ENCODE measurements at regions not wholly inside any gene's neighbourhood (a gene's known extent, or its start where the extent isn't known, plus 50 kb on each side); places are given as distances from the start of the nearest gene placed in this dataset.

GRCh38 chrX:79704325-79704724 lies 310.2 kb upstream of the TBX22 start:
- no peak for TF ChIP-seq REST (tag by site-specific recombination; IDR thresholded peaks at IDR 0.05)
- TF ChIP-seq KLF16 (tag by site-specific recombination; IDR thresholded peaks at IDR 0.05) = no peak
- TF ChIP-seq PRDM10 (tag by site-specific recombination; IDR thresholded peaks at IDR 0.05) = no peak
- no peak for TF ChIP-seq CTCF (tag by site-specific recombination; IDR thresholded peaks at IDR 0.05)
- TF ChIP-seq ZSCAN5A (tag by site-specific recombination; IDR thresholded peaks at IDR 0.05) = no peak
